Peyer's patch (tissue), 4 donors: ENCODE measurements at regions not wholly inside any gene's neighbourhood (a gene's known extent, or its start where the extent isn't known, plus 50 kb on each side); places are given as distances from the start of the nearest gene placed in this dataset.

ENCODE experiments used
- DNase-seq, 3 donors: peaks; one replicate each; pipeline ENCODE4 v3.0.0-alpha.2; 2017 to 2019
- H3K27ac ChIP-seq, 4 donors: fragments of 200-600 bp; sonication (generic); one replicate each; pipeline ENCODE4 v1.5.1; 2016 to 2019
- H3K27me3 ChIP-seq, 2 donors: fragments of 200-600 bp; sonication (generic); one replicate each; pipeline ENCODE4 v1.5.1; 2019
- H3K36me3 ChIP-seq, 3 donors: fragments of 200-600 bp; sonication (generic); one replicate each; pipeline ENCODE4 v1.5.1; 2016 to 2019
- H3K4me1 ChIP-seq, 4 donors: fragments of 200-600 bp; sonication (generic); one replicate each; pipeline ENCODE4 v1.5.1; 2016 to 2019
- H3K4me3 ChIP-seq, 4 donors: fragments of 200-600 bp; sonication (generic); 1 replicate in 3 of 4; 2 replicates in 1 of 4; pipeline ENCODE4 v1.5.1; 2016 to 2019; ENCODE audit warnings: mild to moderate bottlenecking in 1 of 4
- H3K9me3 ChIP-seq, 4 donors: fragments of 200-600 bp; sonication (generic); one replicate each; pipeline ENCODE4 v1.5.1; 2016 to 2019; ENCODE audit warnings: mild to moderate bottlenecking in 1 of 4
- POLR2A ChIP-seq, 2 donors: fragments of 450-650 bp; IDR thresholded peaks; one replicate each; pipeline ENCODE4 v1.5.1; 2017; ENCODE audit warnings: antibody characterized with exemption in 2 of 2, mild to moderate bottlenecking in 2 of 2, moderate library complexity in 2 of 2
- TF ChIP-seq, protein P1 (sequence below), 6 experiments: fragments of 450-650 bp in 4 of 6; fragments of 200-600 bp in 2 of 6; sonication (generic) in 1 of 6; IDR thresholded peaks; one replicate each; pipeline ENCODE4 v1.5.1; 2017 to 2019; ENCODE audit warnings: antibody characterized with exemption in 6 of 6, mild to moderate bottlenecking in 3 of 6, moderate library complexity in 1 of 6

- Histone ChIP-seq H3K9me3 (no peaks in the 10 kb centered on the region), H3K27me3 (no peaks in the 10 kb centered on the region), H3K4me3 (no peak overlapping the region), H3K27ac (no peak overlapping the region), H3K4me1 (no peaks in the 10 kb centered on the region), H3K36me3 (no peaks in the 10 kb centered on the region)
- TF ChIP-seq POLR2A (IDR thresholded peaks at IDR 0.05), result no peak
- TF ChIP-seq, protein P1, sequence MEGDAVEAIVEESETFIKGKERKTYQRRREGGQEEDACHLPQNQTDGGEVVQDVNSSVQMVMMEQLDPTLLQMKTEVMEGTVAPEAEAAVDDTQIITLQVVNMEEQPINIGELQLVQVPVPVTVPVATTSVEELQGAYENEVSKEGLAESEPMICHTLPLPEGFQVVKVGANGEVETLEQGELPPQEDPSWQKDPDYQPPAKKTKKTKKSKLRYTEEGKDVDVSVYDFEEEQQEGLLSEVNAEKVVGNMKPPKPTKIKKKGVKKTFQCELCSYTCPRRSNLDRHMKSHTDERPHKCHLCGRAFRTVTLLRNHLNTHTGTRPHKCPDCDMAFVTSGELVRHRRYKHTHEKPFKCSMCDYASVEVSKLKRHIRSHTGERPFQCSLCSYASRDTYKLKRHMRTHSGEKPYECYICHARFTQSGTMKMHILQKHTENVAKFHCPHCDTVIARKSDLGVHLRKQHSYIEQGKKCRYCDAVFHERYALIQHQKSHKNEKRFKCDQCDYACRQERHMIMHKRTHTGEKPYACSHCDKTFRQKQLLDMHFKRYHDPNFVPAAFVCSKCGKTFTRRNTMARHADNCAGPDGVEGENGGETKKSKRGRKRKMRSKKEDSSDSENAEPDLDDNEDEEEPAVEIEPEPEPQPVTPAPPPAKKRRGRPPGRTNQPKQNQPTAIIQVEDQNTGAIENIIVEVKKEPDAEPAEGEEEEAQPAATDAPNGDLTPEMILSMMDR (IDR thresholded peaks at IDR 0.05), result no peak
- DNase-seq, result no peak
These were observed 277.0 kb downstream of the ZNF536 start for GRCh38 chr19:30648866-30649862.

DNA sequence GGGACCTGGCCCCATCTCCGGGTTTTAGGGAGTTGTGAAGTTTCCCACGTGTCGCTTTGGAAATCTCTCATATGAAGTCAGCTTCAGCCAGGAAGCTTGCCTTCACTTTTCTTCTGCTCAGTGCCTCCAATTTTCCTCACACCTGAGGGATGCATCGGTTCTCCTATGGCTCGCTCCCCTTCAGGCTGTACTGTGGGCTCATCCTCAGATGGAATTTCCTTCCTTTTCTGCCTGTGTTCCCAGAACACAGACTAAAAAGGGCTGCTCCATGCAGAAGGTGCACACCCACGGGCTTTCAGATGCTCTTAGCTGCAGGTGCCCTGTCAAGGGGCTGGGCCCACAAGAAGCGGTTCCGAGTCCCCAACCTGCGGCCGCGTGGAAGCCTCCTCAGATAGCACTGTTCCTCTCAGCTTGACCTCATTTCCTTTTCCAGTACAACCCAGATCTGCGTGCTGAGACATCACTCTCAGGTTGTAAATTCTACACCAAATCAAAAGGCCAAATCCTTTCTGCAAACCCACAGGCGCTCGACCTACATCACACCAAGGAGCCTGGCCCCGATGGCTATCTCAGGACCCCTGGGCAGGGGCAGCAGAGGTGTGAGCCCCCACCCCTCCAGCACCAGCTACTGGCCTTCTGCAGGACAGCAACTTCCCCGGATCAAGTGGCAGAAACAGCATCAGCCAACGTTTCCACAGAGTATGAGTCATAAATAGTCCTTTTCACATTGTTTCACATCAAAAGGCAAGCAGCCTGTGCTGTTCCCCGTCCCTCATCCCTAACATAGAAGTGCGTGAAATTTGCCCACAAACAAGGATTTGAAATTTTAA is 275.9 kb downstream of the ZNF536 start:
- Histone ChIP-seq H3K4me1 (no peaks in the 10 kb centered on the region), H3K27ac (no peak overlapping the region), H3K4me3 (no peak overlapping the region), H3K36me3 (no peaks in the 10 kb centered on the region), H3K9me3 (no peaks in the 10 kb centered on the region), H3K27me3 (no peaks in the 10 kb centered on the region)
- no peak for DNase-seq
- TF ChIP-seq, protein P1 (IDR thresholded peaks at IDR 0.05), result no peak
- TF ChIP-seq POLR2A (IDR thresholded peaks at IDR 0.05), result no peak

- no peaks in the 10 kb centered on the region for H3K36me3 ChIP-seq
- no peak overlapping the region for H3K27ac ChIP-seq
- no peak for TF ChIP-seq POLR2A (IDR thresholded peaks at IDR 0.05)
- TF ChIP-seq, protein P1 (IDR thresholded peaks at IDR 0.05), result no peak
- no peaks in the 10 kb centered on the region for H3K27me3 ChIP-seq
- no peak overlapping the region for H3K4me3 ChIP-seq
- no peak for DNase-seq
- H3K9me3 ChIP-seq, result no peaks in the 10 kb centered on the region
- H3K4me1 ChIP-seq, result no peaks in the 10 kb centered on the region
These were observed 274.6 kb downstream of the ZNF536 start for GRCh38 chr19:30646806-30647205.

DNA sequence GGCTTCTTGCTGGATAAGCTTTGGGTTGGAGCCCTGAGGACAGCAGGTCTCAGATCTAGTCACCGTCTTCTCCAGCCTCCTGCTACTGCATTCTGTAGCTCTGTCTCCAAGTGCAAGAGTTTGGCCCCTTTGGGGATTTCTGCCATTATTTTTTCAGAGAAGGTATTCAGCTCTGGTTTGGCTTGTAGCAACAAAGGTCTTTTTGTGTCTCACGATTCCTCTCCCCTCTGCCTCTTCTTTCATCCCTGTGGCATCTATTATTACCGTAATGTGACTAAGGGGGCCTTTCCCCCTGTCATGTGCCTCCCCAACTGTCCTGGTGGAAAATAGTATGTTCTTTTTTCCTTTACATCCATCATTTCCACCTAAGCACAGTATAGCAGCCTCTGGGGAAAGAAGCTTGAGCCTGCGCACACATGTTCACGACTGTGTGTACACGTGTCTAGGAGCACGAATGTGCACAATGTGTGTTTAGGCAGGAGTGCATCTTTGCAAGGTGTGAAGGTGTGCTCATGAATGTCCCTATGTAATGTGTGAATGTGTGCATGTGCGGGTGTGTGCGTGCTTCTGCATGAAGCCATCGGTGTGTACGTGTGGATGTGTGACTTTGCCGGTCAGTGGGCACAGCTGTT is 273.9 kb downstream of the ZNF536 start:
- no peaks in the 10 kb centered on the region for H3K9me3 ChIP-seq
- H3K36me3 ChIP-seq, result no peaks in the 10 kb centered on the region
- no peak for DNase-seq
- H3K27me3 ChIP-seq, result no peaks in the 10 kb centered on the region
- no peak overlapping the region for H3K4me3 ChIP-seq
- no peak overlapping the region for H3K27ac ChIP-seq
- no peaks in the 10 kb centered on the region for H3K4me1 ChIP-seq
- TF ChIP-seq, protein P1 (IDR thresholded peaks at IDR 0.05), result no peak
- TF ChIP-seq POLR2A (IDR thresholded peaks at IDR 0.05), result no peak

GRCh38 chr19:30640252-30640965 is 268.2 kb downstream of the ZNF536 start:
- no peaks in the 10 kb centered on the region for H3K36me3 ChIP-seq
- no peaks in the 10 kb centered on the region for H3K27me3 ChIP-seq
- H3K4me3 ChIP-seq, result no peak overlapping the region
- no peak for TF ChIP-seq POLR2A (IDR thresholded peaks at IDR 0.05)
- TF ChIP-seq, protein P1 (IDR thresholded peaks at IDR 0.05), result no peak
- no peak for DNase-seq
- no peaks in the 10 kb centered on the region for H3K9me3 ChIP-seq
- H3K27ac ChIP-seq, result no peak overlapping the region
- H3K4me1 ChIP-seq, result no peaks in the 10 kb centered on the region
